CD4-positive, alpha-beta memory T cell (primary cell): ENCODE measurements at regions not wholly inside any gene's neighbourhood (a gene's known extent, or its start where the extent isn't known, plus 50 kb on each side); places are given as distances from the start of the nearest gene placed in this dataset.

Experiments
- CTCF ChIA-PET: fragments of 350-600 bp; sonication (Branson Sonifier 250); formaldehyde crosslinking; loops from one replicate; lab custom pipeline; 2021; ENCODE audit warnings: inconsistent platforms; ENCODE audit not compliant: partially characterized antibody; lab: Charles Lee
- POLR2A ChIA-PET: fragments of 350-600 bp; sonication (Branson Sonifier 250); formaldehyde crosslinking; loops from one replicate; lab custom pipeline; 2021; ENCODE audit not compliant: partially characterized antibody; lab: Charles Lee
- DNase-seq, 5 donors: peaks; one replicate each; pipeline versions ENCODE4 v3.0.0 to v3.0.0-alpha.2; 2020 to 2022; ENCODE audit warnings: mixed read lengths in 1 of 5
- H3K27ac ChIP-seq: one replicate; pipeline ENCODE4 v1.7.0; 2013; ENCODE audit warnings: low read depth, low read length
- H3K27me3 ChIP-seq: 2 replicates; pipeline ENCODE4 v1.7.0; 2013; ENCODE audit warnings: mild to moderate bottlenecking, low read length, moderate library complexity; ENCODE audit not compliant: insufficient read depth
- H3K36me3 ChIP-seq: 2 replicates; pipeline ENCODE4 v1.7.0; 2013; ENCODE audit warnings: mild to moderate bottlenecking, low read length, moderate library complexity; ENCODE audit not compliant: insufficient read depth
- H3K4me1 ChIP-seq: 2 replicates; pipeline ENCODE4 v1.7.0; 2013; ENCODE audit warnings: mild to moderate bottlenecking, low read length, moderate library complexity; ENCODE audit not compliant: insufficient read depth
- H3K4me3 ChIP-seq, 2 donors: one replicate each; pipeline ENCODE4 v1.7.0; 2013; ENCODE audit warnings: low read length in 2 of 2, mild to moderate bottlenecking in 1 of 2
- H3K9me3 ChIP-seq, 2 donors: one replicate each; pipeline ENCODE4 v1.7.0; 2013; ENCODE audit warnings: low read length in 2 of 2, control low read depth in 1 of 2; ENCODE audit not compliant: control insufficient read depth in 1 of 2
- H3K27ac Mint-ChIP-seq, 7 donors: one replicate each; pipeline ENCODE4 v1.8.0; 2020 to 2021; ENCODE audit warnings: mixed read lengths in 7 of 7, mild to moderate bottlenecking in 6 of 7, inconsistent platforms in 3 of 7, moderate library complexity in 3 of 7
- H3K27me3 Mint-ChIP-seq, 2 donors: one replicate each; pipeline ENCODE4 v1.8.0; 2020 to 2021; ENCODE audit warnings: mixed read lengths in 2 of 2
- H3K36me3 Mint-ChIP-seq, 2 donors: one replicate each; pipeline ENCODE4 v1.8.0; 2020 to 2021; ENCODE audit warnings: mixed read lengths in 2 of 2, inconsistent platforms in 1 of 2, mild to moderate bottlenecking in 1 of 2
- H3K4me1 Mint-ChIP-seq, 4 donors: one replicate each; pipeline ENCODE4 v1.8.0; 2020 to 2021; ENCODE audit warnings: mixed read lengths in 4 of 4, mild to moderate bottlenecking in 1 of 4
- H3K4me3 Mint-ChIP-seq, 8 donors: one replicate each; pipeline ENCODE4 v1.8.0; 2020 to 2021; ENCODE audit warnings: mixed read lengths in 8 of 8, mild to moderate bottlenecking in 7 of 8, moderate library complexity in 6 of 8, inconsistent platforms in 3 of 8
- H3K9me3 Mint-ChIP-seq, 8 donors: one replicate each; pipeline ENCODE4 v1.8.0; 2020 to 2021; ENCODE audit warnings: mixed read lengths in 8 of 8, mild to moderate bottlenecking in 5 of 8, inconsistent platforms in 3 of 8, moderate library complexity in 1 of 8
- intact Hi-C: fragments of 100-400 bp; cut with micrococcal nuclease; formaldehyde crosslinking; loops from one replicate; pipeline ENCODE4 v1.15.1; 2023

DNA sequence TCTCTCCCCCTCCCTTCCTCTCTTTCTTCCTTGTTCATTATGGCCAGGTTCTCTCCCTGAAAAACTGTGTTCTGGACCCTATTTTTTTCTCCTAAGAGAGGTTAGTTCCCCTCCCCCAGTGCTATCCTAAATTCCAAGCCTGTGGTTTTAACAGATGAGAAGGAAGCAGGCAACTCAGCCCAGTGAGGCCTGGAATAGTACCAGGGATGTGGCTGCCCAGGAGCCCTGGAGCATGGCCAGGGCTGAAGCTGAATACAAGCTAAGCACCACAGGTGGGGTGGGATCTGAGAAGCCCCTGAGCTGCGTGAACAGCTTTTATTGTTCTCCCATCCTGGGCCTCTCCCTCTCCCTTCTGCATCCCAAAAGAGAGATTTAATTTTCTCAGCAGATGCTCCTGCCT is 1581.3 kb upstream of the TMEM132C start:
- intact Hi-C loops = no loop called here
- ChIA-PET POLR2A (no interaction called here), CTCF (no interaction called here)
- Histone ChIP-seq H3K4me3 (no peak overlapping the region), H3K27ac (no peak overlapping the region), H3K27me3 (no peaks in the 10 kb centered on the region), H3K4me1 (no peaks in the 10 kb centered on the region), H3K9me3 (no peaks in the 10 kb centered on the region), H3K36me3 (no peaks in the 10 kb centered on the region)
- no peak for DNase-seq
- Mint-ChIP-seq H3K9me3 (peaks cover 0 to 28% (median 12%) of the 10 kb centered on the region in 8 donors), H3K27me3 (peaks cover 0 to 1% of the 10 kb centered on the region in 2 donors), H3K27ac (no peak overlapping the region), H3K4me1 (no peaks in the 10 kb centered on the region), H3K4me3 (no peak overlapping the region), H3K36me3 (peaks cover 0 to 9% of the 10 kb centered on the region in 2 donors)

- H3K27ac ChIP-seq = no peak overlapping the region
- no peaks in the 10 kb centered on the region for H3K27me3 ChIP-seq
- Mint-ChIP-seq H3K4me3 (no peak overlapping the region), H3K27ac (no peak overlapping the region), H3K9me3 (peaks cover 0 to 23% (median 7%) of the 10 kb centered on the region in 8 donors), H3K4me1 (no peaks in the 10 kb centered on the region), H3K36me3 (peaks cover 0 to 9% of the 10 kb centered on the region in 2 donors), H3K27me3 (peaks cover 0 to 3% of the 10 kb centered on the region in 2 donors)
- H3K4me3 ChIP-seq = no peak overlapping the region
- CTCF ChIA-PET = no interaction called here
- H3K4me1 ChIP-seq = no peaks in the 10 kb centered on the region
- no peak for DNase-seq
- no peaks in the 10 kb centered on the region for H3K36me3 ChIP-seq
- POLR2A ChIA-PET = no interaction called here
- intact Hi-C loops = no loop called here
- H3K9me3 ChIP-seq = no peaks in the 10 kb centered on the region
Observed at GRCh38 chr12:126688556-126688955, 1578.4 kb upstream of the TMEM132C start.

DNA sequence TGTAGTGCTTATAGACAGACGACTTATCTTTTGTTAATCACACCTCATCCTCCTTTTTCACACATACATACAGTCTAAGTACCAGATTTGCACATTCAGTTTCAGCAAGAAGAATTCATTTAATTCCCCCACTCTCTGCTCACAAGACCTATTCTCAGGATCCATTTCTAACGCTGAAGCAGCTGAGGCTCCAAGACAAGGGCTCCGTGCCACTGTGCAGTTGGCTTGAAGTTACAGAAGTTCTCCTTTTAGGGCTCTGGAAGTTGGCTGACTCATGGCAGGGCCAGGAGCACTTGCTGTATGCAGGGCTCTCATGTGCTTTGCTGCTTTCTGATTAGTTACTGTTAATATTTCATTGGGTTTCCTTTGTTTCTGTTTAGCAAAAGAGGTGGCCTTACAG is 1566.9 kb upstream of the TMEM132C start:
- no peaks in the 10 kb centered on the region for H3K27me3 Mint-ChIP-seq
- no peak overlapping the region for H3K4me3 Mint-ChIP-seq

GRCh38 chr12:126704609-126705008 is 1562.4 kb upstream of the TMEM132C start:
- H3K27ac ChIP-seq = no peak overlapping the region
- H3K4me3 ChIP-seq = no peak overlapping the region
- H3K27me3 ChIP-seq = no peaks in the 10 kb centered on the region
- no peaks in the 10 kb centered on the region for H3K36me3 ChIP-seq
- peaks cover 9 to 12% (median 10%) of the 10 kb centered on the region in 4 donors for H3K4me1 Mint-ChIP-seq
- CTCF ChIA-PET = interaction anchor here (1.4 to 3.0 kb wide), 2 partner anchors 43 to 80 kb away, joined by 4 to 8 read pairs; no protein-coding TSS in a partner anchor
- intact Hi-C loops = no loop called here
- H3K27ac Mint-ChIP-seq = no peak overlapping the region
- POLR2A ChIA-PET = no interaction called here
- no peaks in the 10 kb centered on the region for H3K27me3 Mint-ChIP-seq
- no peaks in the 10 kb centered on the region for H3K4me1 ChIP-seq
- H3K36me3 Mint-ChIP-seq = no peaks in the 10 kb centered on the region
- no peaks in the 10 kb centered on the region for H3K9me3 ChIP-seq
- DNase-seq = no peak
- H3K4me3 Mint-ChIP-seq = no peak overlapping the region
- H3K9me3 Mint-ChIP-seq = peaks cover 0 to 2% (median 0%) of the 10 kb centered on the region in 8 donors

More for the DNA sequence above, 1566.9 kb upstream of the TMEM132C start:
- intact Hi-C loops = no loop called here
- H3K4me3 ChIP-seq = no peak overlapping the region
- H3K27ac Mint-ChIP-seq = no peak overlapping the region
- H3K9me3 Mint-ChIP-seq = peaks cover 0 to 12% (median 4%) of the 10 kb centered on the region in 8 donors
- no peaks in the 10 kb centered on the region for H3K36me3 ChIP-seq
- H3K27ac ChIP-seq = no peak overlapping the region
- H3K4me1 ChIP-seq = no peaks in the 10 kb centered on the region
- H3K9me3 ChIP-seq = no peaks in the 10 kb centered on the region
- no peaks in the 10 kb centered on the region for H3K27me3 ChIP-seq
- no peaks in the 10 kb centered on the region for H3K36me3 Mint-ChIP-seq
- ChIA-PET CTCF (no interaction called here), POLR2A (no interaction called here)
- no peaks in the 10 kb centered on the region for H3K4me1 Mint-ChIP-seq
- no peak for DNase-seq

GRCh38 chr12:126706300-126706699 is 1560.7 kb upstream of the TMEM132C start:
- no peak overlapping the region for H3K4me3 Mint-ChIP-seq
- POLR2A ChIA-PET = no interaction called here

GRCh38 chr12:126708492-126708896 is 1558.5 kb upstream of the TMEM132C start:
- Histone ChIP-seq H3K27ac (no peak overlapping the region), H3K4me3 (no peak overlapping the region), H3K4me1 (no peaks in the 10 kb centered on the region), H3K36me3 (no peaks in the 10 kb centered on the region), H3K9me3 (no peaks in the 10 kb centered on the region), H3K27me3 (no peaks in the 10 kb centered on the region)
- POLR2A ChIA-PET = no interaction called here
- Mint-ChIP-seq H3K27me3 (no peaks in the 10 kb centered on the region), H3K9me3 (peaks cover 0 to 2% (median 0%) of the 10 kb centered on the region in 8 donors), H3K4me3 (peak overlapping the region in 5 of 8 donors; percentile 8 to 77 (median 32)), H3K4me1 (peaks cover 10 to 17% (median 11%) of the 10 kb centered on the region in 4 donors), H3K27ac (peak overlapping the region in 5 of 7 donors; percentile 2 to 54 (median 15)), H3K36me3 (no peaks in the 10 kb centered on the region)
- intact Hi-C loops = no loop called here
- CTCF ChIA-PET = interaction anchor here (0.5 to 1.1 kb wide), 2 partner anchors 39 to 167 kb away, joined by 4 read pairs; no protein-coding TSS in a partner anchor
- peak in 4 of 5 donors; percentile 5 to 34 (median 14) for DNase-seq

More at GRCh38 chr12:126706300-126706699, 1560.7 kb upstream of the TMEM132C start:
- H3K36me3 Mint-ChIP-seq = no peaks in the 10 kb centered on the region
- no peaks in the 10 kb centered on the region for H3K27me3 ChIP-seq
- no peak overlapping the region for H3K4me3 ChIP-seq
- CTCF ChIA-PET = interaction anchor here (1.3 to 3.0 kb wide), 2 partner anchors 12 to 41 kb away, joined by 3 to 8 read pairs; no protein-coding TSS in a partner anchor
- H3K4me1 Mint-ChIP-seq = peaks cover 10 to 17% (median 11%) of the 10 kb centered on the region in 4 donors
- intact Hi-C loops = no loop called here
- no peaks in the 10 kb centered on the region for H3K9me3 ChIP-seq
- H3K27me3 Mint-ChIP-seq = no peaks in the 10 kb centered on the region
- H3K36me3 ChIP-seq = no peaks in the 10 kb centered on the region
- no peaks in the 10 kb centered on the region for H3K4me1 ChIP-seq
- H3K9me3 Mint-ChIP-seq = no peaks in the 10 kb centered on the region
- peak overlapping the region in 4 of 7 donors; percentile 21 to 43 (median 37) for H3K27ac Mint-ChIP-seq
- H3K27ac ChIP-seq = no peak overlapping the region
- no peak for DNase-seq

DNA sequence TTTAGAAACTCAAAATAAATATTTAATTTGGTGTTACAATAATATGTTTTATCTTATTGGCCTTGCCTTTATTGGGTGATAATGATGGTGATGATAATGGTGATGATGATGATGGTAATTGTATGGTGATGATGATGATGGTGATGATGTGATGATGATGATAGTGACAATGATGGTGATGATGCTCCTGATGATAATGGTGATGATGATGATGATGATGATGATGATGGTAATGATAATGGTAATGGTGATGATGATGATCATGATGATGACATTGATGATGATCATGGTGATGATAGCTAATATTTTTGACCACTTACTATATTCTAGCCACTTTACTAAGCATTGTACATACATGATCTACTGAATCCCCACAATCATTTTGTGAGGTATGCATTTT is 1548.6 kb upstream of the TMEM132C start:
- no peaks in the 10 kb centered on the region for H3K27me3 ChIP-seq
- DNase-seq = no peak
- Mint-ChIP-seq H3K4me3 (no peak overlapping the region), H3K27me3 (peaks cover under 1 to 8% of the 10 kb centered on the region in 2 donors), H3K9me3 (peaks cover 6 to 30% (median 22%) of the 10 kb centered on the region in 8 donors), H3K4me1 (no peaks in the 10 kb centered on the region), H3K36me3 (peaks cover 1 to 3% of the 10 kb centered on the region in 2 donors), H3K27ac (no peak overlapping the region)
- POLR2A ChIA-PET = no interaction called here
- CTCF ChIA-PET = interaction anchor here (1.0 to 1.4 kb wide), 2 partner anchors 13 to 30 kb away, joined by 3 read pairs; no protein-coding TSS in a partner anchor
- no peak overlapping the region for H3K4me3 ChIP-seq
- H3K36me3 ChIP-seq = no peaks in the 10 kb centered on the region
- intact Hi-C loops = no loop called here
- H3K9me3 ChIP-seq = no peaks in the 10 kb centered on the region
- no peak overlapping the region for H3K27ac ChIP-seq
- H3K4me1 ChIP-seq = no peaks in the 10 kb centered on the region
